ENCODE measurements at regions not wholly inside any gene's neighbourhood (a gene's known extent, or its start where the extent isn't known, plus 50 kb on each side); places are given as distances from the start of the nearest gene placed in this dataset.

DNA sequence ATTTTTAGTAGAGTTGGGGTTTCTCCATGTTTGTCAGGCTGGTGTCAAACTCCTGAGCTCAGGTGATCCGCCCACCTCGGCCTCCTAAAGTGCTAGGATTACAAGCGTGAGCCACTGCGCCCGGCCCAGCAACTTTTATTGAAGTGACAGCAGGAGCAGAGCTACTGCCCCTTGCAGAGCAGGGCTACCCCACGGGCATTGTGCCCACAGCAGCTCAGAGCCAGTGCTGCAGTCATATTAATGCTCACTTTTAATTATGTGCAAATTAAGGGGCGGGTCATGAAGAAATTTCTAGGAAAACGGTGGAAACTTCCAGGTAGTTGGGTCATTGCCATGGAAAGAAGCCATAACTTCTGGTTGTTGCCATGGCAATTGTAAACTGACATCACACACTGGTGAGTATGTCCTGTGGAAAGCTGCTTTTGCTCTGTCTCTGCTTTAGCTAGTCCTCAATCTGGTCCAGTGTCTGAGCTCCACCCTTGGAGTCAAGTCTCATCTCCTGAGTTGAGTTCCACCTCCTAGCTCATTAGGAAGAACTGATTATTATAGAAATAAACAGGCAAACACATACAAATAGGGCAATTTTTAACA is 127.3 kb upstream of the ADGRL4 start:
- H3K9me3 Mint-ChIP-seq = peaks cover 0 to 17% (median 5%) of the 10 kb centered on the region in 7 donors
- H3K4me1 ChIP-seq (ENCODE audit: control insufficient read depth in 1 of 2, insufficient read depth in 2 of 2, low read length in 2 of 2) = no peaks in the 10 kb centered on the region
- H3K4me1 Mint-ChIP-seq = no peaks in the 10 kb centered on the region
- H3K27ac ChIP-seq (ENCODE audit: low read depth in 1 of 2, low read length in 2 of 2) = no peak overlapping the region
- no peaks in the 10 kb centered on the region for H3K36me3 Mint-ChIP-seq
- no peak overlapping the region for H3K4me3 ChIP-seq (replicated peaks in 1 of 3; ENCODE audit: low read depth in 2 of 3, low read length in 3 of 3)
- TF ChIP-seq, protein P1, sequence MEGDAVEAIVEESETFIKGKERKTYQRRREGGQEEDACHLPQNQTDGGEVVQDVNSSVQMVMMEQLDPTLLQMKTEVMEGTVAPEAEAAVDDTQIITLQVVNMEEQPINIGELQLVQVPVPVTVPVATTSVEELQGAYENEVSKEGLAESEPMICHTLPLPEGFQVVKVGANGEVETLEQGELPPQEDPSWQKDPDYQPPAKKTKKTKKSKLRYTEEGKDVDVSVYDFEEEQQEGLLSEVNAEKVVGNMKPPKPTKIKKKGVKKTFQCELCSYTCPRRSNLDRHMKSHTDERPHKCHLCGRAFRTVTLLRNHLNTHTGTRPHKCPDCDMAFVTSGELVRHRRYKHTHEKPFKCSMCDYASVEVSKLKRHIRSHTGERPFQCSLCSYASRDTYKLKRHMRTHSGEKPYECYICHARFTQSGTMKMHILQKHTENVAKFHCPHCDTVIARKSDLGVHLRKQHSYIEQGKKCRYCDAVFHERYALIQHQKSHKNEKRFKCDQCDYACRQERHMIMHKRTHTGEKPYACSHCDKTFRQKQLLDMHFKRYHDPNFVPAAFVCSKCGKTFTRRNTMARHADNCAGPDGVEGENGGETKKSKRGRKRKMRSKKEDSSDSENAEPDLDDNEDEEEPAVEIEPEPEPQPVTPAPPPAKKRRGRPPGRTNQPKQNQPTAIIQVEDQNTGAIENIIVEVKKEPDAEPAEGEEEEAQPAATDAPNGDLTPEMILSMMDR (IDR thresholded peaks at IDR 0.05) = no peak
- no peak overlapping the region for H3K4me2 ChIP-seq (replicated peaks; ENCODE audit: extremely low read depth, low read length, poor library complexity, severe bottlenecking)
- no peak overlapping the region for H3K9ac ChIP-seq (ENCODE audit: insufficient read depth, low read length, poor library complexity, severe bottlenecking)
- no peaks in the 10 kb centered on the region for H3K27me3 Mint-ChIP-seq (ENCODE audit: low read depth in 3 of 3)
- intact Hi-C loops (cut with micrococcal nuclease) = no loop called here
- H3K27ac Mint-ChIP-seq = no peak overlapping the region
- WGBS (ENCODE audit: insufficient coverage) = 93% methylated on average over 8 of the region's 8 CpGs
- H3K9me3 ChIP-seq (replicated peaks in 1 of 2; ENCODE audit: control insufficient read depth in 1 of 2, insufficient read depth in 1 of 2, low read length in 2 of 2) = peaks cover 0 to 13% of the 10 kb centered on the region in 2 donors
- no peaks in the 10 kb centered on the region for H3K27me3 ChIP-seq (ENCODE audit: control insufficient read depth in 2 of 2, insufficient read depth in 2 of 2, low read length in 2 of 2)
- H2AFZ ChIP-seq (ENCODE audit: insufficient read depth, low read depth, low read length, poor library complexity, severe bottlenecking) = no peak overlapping the region
- no peak overlapping the region for H3K4me3 Mint-ChIP-seq
- H3K36me3 ChIP-seq (replicated peaks in 1 of 2; ENCODE audit: control insufficient read depth in 1 of 2, insufficient read depth in 2 of 2, low read length in 2 of 2) = no peaks in the 10 kb centered on the region
- H3K79me2 ChIP-seq (ENCODE audit: insufficient read depth, low read length) = no peaks in the 10 kb centered on the region
- no peak for DNase-seq
- no peaks in the 10 kb centered on the region for H4K20me1 ChIP-seq (ENCODE audit: insufficient read depth, low read length)

DNA sequence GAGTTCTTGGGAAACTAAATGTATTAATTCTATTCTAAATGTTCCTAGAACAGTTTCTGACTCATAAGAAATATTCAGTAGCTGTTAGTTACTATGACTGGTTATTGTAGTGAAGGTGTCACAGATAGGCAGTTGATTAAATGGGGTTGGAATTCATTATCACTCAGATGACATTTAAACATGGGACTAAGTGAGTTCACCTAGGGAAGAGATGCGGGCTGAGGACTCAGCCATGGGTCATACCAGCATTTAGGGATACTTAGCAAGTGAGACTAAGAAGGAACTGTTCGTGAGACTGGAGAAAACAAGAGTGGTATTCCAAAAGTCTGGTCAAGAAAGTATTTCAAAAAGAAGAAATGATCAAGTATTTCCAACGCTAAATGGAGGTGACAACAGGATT is 125.1 kb upstream of the ADGRL4 start:
- peaks cover 0 to 17% (median 3%) of the 10 kb centered on the region in 7 donors for H3K9me3 Mint-ChIP-seq
- intact Hi-C loops (cut with micrococcal nuclease) = no loop called here
- no peaks in the 10 kb centered on the region for H3K4me1 Mint-ChIP-seq
- WGBS (ENCODE audit: insufficient coverage) = 88% methylated on average over 3 of the region's 3 CpGs
- H4K20me1 ChIP-seq (ENCODE audit: insufficient read depth, low read length) = no peaks in the 10 kb centered on the region
- H3K36me3 Mint-ChIP-seq = no peaks in the 10 kb centered on the region
- H3K36me3 ChIP-seq (replicated peaks in 1 of 2; ENCODE audit: control insufficient read depth in 1 of 2, insufficient read depth in 2 of 2, low read length in 2 of 2) = no peaks in the 10 kb centered on the region
- no peaks in the 10 kb centered on the region for H3K79me2 ChIP-seq (ENCODE audit: insufficient read depth, low read length)
- DNase-seq = no peak
- H3K27me3 ChIP-seq (ENCODE audit: control insufficient read depth in 2 of 2, insufficient read depth in 2 of 2, low read length in 2 of 2) = no peaks in the 10 kb centered on the region
- TF ChIP-seq, protein P1 (IDR thresholded peaks at IDR 0.05) = no peak
- H3K27me3 Mint-ChIP-seq (ENCODE audit: low read depth in 3 of 3) = no peaks in the 10 kb centered on the region
- no peaks in the 10 kb centered on the region for H3K4me1 ChIP-seq (ENCODE audit: control insufficient read depth in 1 of 2, insufficient read depth in 2 of 2, low read length in 2 of 2)
- no peak overlapping the region for H3K9ac ChIP-seq (ENCODE audit: insufficient read depth, low read length, poor library complexity, severe bottlenecking)
- no peak overlapping the region for H3K4me2 ChIP-seq (replicated peaks; ENCODE audit: extremely low read depth, low read length, poor library complexity, severe bottlenecking)
- peaks cover 0 to 5% of the 10 kb centered on the region in 2 donors for H3K9me3 ChIP-seq (replicated peaks in 1 of 2; ENCODE audit: control insufficient read depth in 1 of 2, insufficient read depth in 1 of 2, low read length in 2 of 2)
- H3K4me3 ChIP-seq (replicated peaks in 1 of 3; ENCODE audit: low read depth in 2 of 3, low read length in 3 of 3) = no peak overlapping the region
- no peak overlapping the region for H3K4me3 Mint-ChIP-seq
- no peak overlapping the region for H3K27ac Mint-ChIP-seq
- H3K27ac ChIP-seq (ENCODE audit: low read depth in 1 of 2, low read length in 2 of 2) = no peak overlapping the region
- no peak overlapping the region for H2AFZ ChIP-seq (ENCODE audit: insufficient read depth, low read depth, low read length, poor library complexity, severe bottlenecking)
